IMR-90 (cell line): ENCODE measurements at regions not wholly inside any gene's neighbourhood (a gene's known extent, or its start where the extent isn't known, plus 50 kb on each side); places are given as distances from the start of the nearest gene placed in this dataset.
A peak's percentile ranks its signal among the peaks of the same experiment; 100 is the strongest.

Source experiments
- ATAC-seq: fragments of 200-7000 bp; cut with Tn5 transposase; 2 replicates; pipeline ENCODE4 v1.9.1; 2020; ENCODE audit warnings: low read depth, mild to moderate bottlenecking, moderate library complexity
- BruUV-seq: library from RNA; stranded (reverse); fragments of 400-500 nt; replicated peaks from 2 replicates; lab custom pipeline; 2021; lab: Mats Ljungman, UMichigan
- CTCF ChIA-PET: fragments of 300-600 bp; formaldehyde crosslinking; extraction: SDS; loops from one replicate; lab custom pipeline; 2021; ENCODE audit warnings: antibody characterized with exemption; lab: Yijun Ruan, JAX
- POLR2A ChIA-PET: fragments of 300-600 bp; sonication (Branson Sonifier 250); formaldehyde crosslinking; loops from one replicate; lab custom pipeline; 2022; ENCODE audit warnings: antibody characterized with exemption; ENCODE audit not compliant: unreplicated experiment; lab: Charles Lee
- DNase-seq: peaks from one replicate; pipeline ENCODE4 v3.0.0; 2013
- H2AFZ ChIP-seq: replicated peaks from 2 replicates; pipeline ENCODE3; 2013; ENCODE audit warnings: low read length, mild to moderate bottlenecking; ENCODE audit not compliant: poor library complexity
- H2AK5ac ChIP-seq: 2 replicates; pipeline ENCODE4 v1.6.1; 2013; ENCODE audit warnings: low read depth, low read length, inconsistent platforms
- H2AK9ac ChIP-seq: replicated peaks from 2 replicates; pipeline ENCODE3; 2013; ENCODE audit warnings: mild to moderate bottlenecking, low read depth, low read length, moderate library complexity; ENCODE audit not compliant: poor library complexity
- H2BK120ac ChIP-seq: 2 replicates; pipeline ENCODE4 v1.6.1; 2013; ENCODE audit warnings: low read depth, low read length, inconsistent platforms
- H2BK15ac ChIP-seq: 3 replicates; pipeline ENCODE4 v1.6.1; 2013; ENCODE audit warnings: low read depth, low read length, inconsistent platforms
- H2BK20ac ChIP-seq: 2 replicates; pipeline ENCODE4 v1.6.1; 2013; ENCODE audit warnings: low read depth, mild to moderate bottlenecking, inconsistent platforms, low read length, moderate library complexity
- H2BK5ac ChIP-seq: 2 replicates; pipeline ENCODE4 v1.6.1; 2013; ENCODE audit warnings: mild to moderate bottlenecking, low read depth, low read length, inconsistent platforms; ENCODE audit not compliant: poor library complexity, severe bottlenecking
- H3K14ac ChIP-seq: replicated peaks from 2 replicates; pipeline ENCODE4 v1.6.1; 2013; ENCODE audit warnings: low read depth, low read length, inconsistent platforms
- H3K18ac ChIP-seq: 2 replicates; pipeline ENCODE4 v1.6.1; 2013; ENCODE audit warnings: low read depth, low read length, control low read depth
- H3K23ac ChIP-seq: 2 replicates; pipeline ENCODE4 v1.6.1; 2013; ENCODE audit warnings: low read depth, low read length, inconsistent platforms
- H3K27ac ChIP-seq: 2 replicates; pipeline ENCODE4 v1.5.1; 2013; ENCODE audit warnings: mild to moderate bottlenecking, control low read depth, low read length; ENCODE audit not compliant: insufficient read depth
- H3K27me3 ChIP-seq: 2 replicates; pipeline ENCODE4 v1.6.1; 2013; ENCODE audit warnings: low read length; ENCODE audit not compliant: control insufficient read depth, insufficient read depth
- H3K36me3 ChIP-seq: 2 replicates; pipeline ENCODE4 v1.6.1; 2013; ENCODE audit warnings: low read length, mixed read lengths; ENCODE audit not compliant: control insufficient read depth, insufficient read depth
- H3K4ac ChIP-seq: 2 replicates; pipeline ENCODE4 v1.6.1; 2013; ENCODE audit warnings: low read depth, low read length, inconsistent platforms
- H3K4me1 ChIP-seq: 2 replicates; pipeline ENCODE4 v1.6.1; 2013; ENCODE audit warnings: low read length, mixed read lengths; ENCODE audit not compliant: control insufficient read depth, insufficient read depth
- H3K4me2 ChIP-seq: 2 replicates; pipeline ENCODE4 v1.6.1; 2013; ENCODE audit warnings: low read depth, mild to moderate bottlenecking, control low read depth, low read length, moderate library complexity
- H3K4me3 ChIP-seq: 2 replicates; pipeline ENCODE4 v1.5.1; 2013; ENCODE audit warnings: low read depth, mild to moderate bottlenecking, control low read depth, low read length, moderate library complexity; ENCODE audit not compliant: insufficient read depth
- H3K56ac ChIP-seq: 2 replicates; pipeline ENCODE4 v1.6.1; 2013; ENCODE audit warnings: low read length, inconsistent platforms; ENCODE audit not compliant: insufficient read depth; ENCODE audit errors: extremely low read depth
- H3K79me1 ChIP-seq, 2 experiments: 2 replicates each; pipeline ENCODE4 v1.6.1; 2013; ENCODE audit warnings: low read length in 2 of 2, inconsistent platforms in 1 of 2, low read depth in 1 of 2
- H3K9ac ChIP-seq: 2 replicates; pipeline ENCODE4 v1.6.1; 2013; ENCODE audit warnings: low read depth, low read length, control low read depth
- H3K9me1 ChIP-seq: 2 replicates; pipeline ENCODE4 v1.6.1; 2013; ENCODE audit warnings: low read length, inconsistent platforms; ENCODE audit not compliant: insufficient read depth
- H3K9me3 ChIP-seq: 2 replicates; pipeline ENCODE4 v1.6.1; 2013; ENCODE audit warnings: low read length; ENCODE audit not compliant: control insufficient read depth, insufficient read depth
- H4K20me1 ChIP-seq: 2 replicates; pipeline ENCODE4 v1.6.1; 2013; ENCODE audit warnings: low read length, inconsistent platforms; ENCODE audit not compliant: insufficient read depth
- H4K5ac ChIP-seq: 2 replicates; pipeline ENCODE4 v1.6.1; 2013; ENCODE audit warnings: mild to moderate bottlenecking, low read depth, low read length, control low read depth
- H4K8ac ChIP-seq, 2 experiments: 2 replicates each; pipeline ENCODE4 v1.6.1; 2013; ENCODE audit warnings: low read depth in 2 of 2, low read length in 2 of 2, control low read depth in 1 of 2, inconsistent platforms in 1 of 2
- H4K91ac ChIP-seq: 2 replicates; pipeline ENCODE4 v1.6.1; 2013; ENCODE audit warnings: low read depth, low read length, inconsistent platforms; ENCODE audit not compliant: insufficient read depth
- CEBPB ChIP-seq: IDR thresholded peaks from 2 replicates; pipeline ENCODE4 v1.6.1; 2012; ENCODE audit warnings: low read depth, low read length, improper control_type of control experiment
- CHD1 ChIP-seq: IDR thresholded peaks from 2 replicates; pipeline ENCODE4 v1.6.1; 2012; ENCODE audit warnings: low read depth, low read length, improper control_type of control experiment
- CTCF ChIP-seq: conservative IDR thresholded peaks from 2 replicates; pipeline ENCODE4 v1.5.1; 2012; ENCODE audit warnings: mild to moderate bottlenecking, low read depth, low read length, improper control_type of control experiment
- ELK1 ChIP-seq: fragments of 150-350 bp; IDR thresholded peaks from 2 replicates; pipeline ENCODE4 v1.6.1; 2016; ENCODE audit warnings: low read depth, mild to moderate bottlenecking, low read length, moderate library complexity, borderline replicate concordance
- FOS ChIP-seq: fragments of 150-350 bp; IDR thresholded peaks from 2 replicates; pipeline ENCODE4 v1.6.1; 2016; ENCODE audit warnings: low read depth, low read length
- MAFK ChIP-seq: IDR thresholded peaks from 2 replicates; pipeline ENCODE4 v1.6.1; 2012; ENCODE audit warnings: low read depth, low read length, improper control_type of control experiment
- MAZ ChIP-seq: IDR thresholded peaks from 2 replicates; pipeline ENCODE4 v1.6.1; 2012; ENCODE audit warnings: low read depth, mild to moderate bottlenecking, low read length, improper control_type of control experiment, moderate library complexity, borderline replicate concordance
- NFE2L2 ChIP-seq: fragments of 150-350 bp; IDR thresholded peaks from 2 replicates; pipeline ENCODE4 v1.6.1; 2016; ENCODE audit warnings: low read depth, mild to moderate bottlenecking, low read length
- RAD21 ChIP-seq: IDR thresholded peaks from 2 replicates; pipeline ENCODE4 v1.6.1; 2012; ENCODE audit warnings: low read length, improper control_type of control experiment
- RCOR1 ChIP-seq: IDR thresholded peaks from 2 replicates; pipeline ENCODE4 v1.6.1; 2012; ENCODE audit warnings: mild to moderate bottlenecking, low read length, improper control_type of control experiment; ENCODE audit not compliant: insufficient replicate concordance
- RFX5 ChIP-seq: IDR thresholded peaks from 2 replicates; pipeline ENCODE4 v1.8.0; 2012; ENCODE audit warnings: low read depth, mild to moderate bottlenecking, low read length, moderate library complexity
- SMC3 ChIP-seq: fragments of 150-350 bp; IDR thresholded peaks from 2 replicates; pipeline ENCODE4 v1.6.1; 2016; ENCODE audit warnings: low read depth, mild to moderate bottlenecking, antibody characterized with exemption, low read length, moderate library complexity
- USF2 ChIP-seq: fragments of 150-350 bp; IDR thresholded peaks from 2 replicates; pipeline ENCODE4 v1.6.1; 2017; ENCODE audit warnings: mild to moderate bottlenecking, antibody characterized with exemption, low read length, low read depth
- WGBS, 2 experiments: methylation state at CpG; one replicate each; pipeline versions ENCODE4 v1.1.5 to v1.1.7; 2013; ENCODE audit warnings: missing lambda C conversion rate in 2 of 2; ENCODE audit not compliant: insufficient read length in 1 of 2; ENCODE audit errors: extremely low coverage in 2 of 2; 5-methylcytosine and 5-hydroxymethylcytosine counted together
- dilution Hi-C: fragments of 300-500 bp; cut with HindIII; formaldehyde crosslinking; loops from one replicate; pipeline ENCODE4 v1.14.3; 2018; ENCODE audit warnings: low sequenced_read_pairs; ENCODE audit not compliant: unreplicated experiment
- in situ Hi-C: fragments of 300-500 bp; cut with MboI; formaldehyde crosslinking; loops from 3 replicates; pipeline ENCODE4 v1.14.3; 2019; ENCODE audit warnings: low sequenced_read_pairs, inconsistent platforms, mixed read lengths
- intact Hi-C: fragments of 100-400 bp; cut with micrococcal nuclease; formaldehyde crosslinking; loops from 2 replicates; pipeline ENCODE4 v1.10.0; 2022

GRCh38 chr7:114175125-114175524, 239.5 kb upstream of the FOXP2 start:
- Histone ChIP-seq H3K27ac (no peak overlapping the region), H2BK20ac (no peak overlapping the region), H2AFZ (no peak overlapping the region), H3K4ac (no peak overlapping the region), H4K20me1 (no peaks in the 10 kb centered on the region), H3K79me1 (no peaks in the 10 kb centered on the region), H3K9me3 (no peaks in the 10 kb centered on the region), H3K14ac (no peak overlapping the region), H2BK5ac (no peak overlapping the region), H3K18ac (no peak overlapping the region), H3K36me3 (no peaks in the 10 kb centered on the region), H3K4me2 (no peak overlapping the region), H2AK5ac (no peak overlapping the region), H2BK15ac (no peak overlapping the region), H3K27me3 (no peaks in the 10 kb centered on the region), H3K4me3 (no peak overlapping the region), H3K9me1 (no peaks in the 10 kb centered on the region), H3K9ac (no peak overlapping the region), H3K56ac (no peak overlapping the region), H3K23ac (no peak overlapping the region), H4K91ac (no peak overlapping the region), H3K4me1 (no peaks in the 10 kb centered on the region), H2BK120ac (no peak overlapping the region), H4K5ac (no peak overlapping the region), H4K8ac (no peak overlapping the region), H2AK9ac (no peak overlapping the region)
- in situ Hi-C loops, result no loop called here
- POLR2A ChIA-PET, result interaction anchor here (0.7 kb wide), 1 partner anchor 9 kb away, joined by 3 read pairs; no protein-coding TSS in a partner anchor
- DNase-seq (peak; percentile 7), ATAC-seq (no peak)
- CTCF ChIA-PET, result no interaction called here
- no CpG with 5 or more reads among the region's 4 CpGs for WGBS, 2 experiments
- TF ChIP-seq MAFK (no peak), RAD21 (no peak), SMC3 (no peak), USF2 (no peak), CEBPB (no peak), ELK1 (no peak), MAZ (no peak), CTCF (no peak), RFX5 (no peak), NFE2L2 (no peak), CHD1 (no peak), RCOR1 (no peak), FOS (no peak)
- dilution Hi-C loops, result no loop called here
- no TSS peak for BruUV-seq
- intact Hi-C loops, result no loop called here
